ENCODE measurements at regions not wholly inside any gene's neighbourhood (a gene's known extent, or its start where the extent isn't known, plus 50 kb on each side); places are given as distances from the start of the nearest gene placed in this dataset.
"Not testable (repeated sequence)": the region's sequence is repeated elsewhere in the genome, so short reads cannot be mapped to it uniquely, and the experiment has no call there.

GRCh38 chr15:69554279-69554961, 101.8 kb downstream of the RPLP1 start:
- no peak for DNase-seq

- no peak for DNase-seq
Observed at GRCh38 chr15:69555080-69555479, 102.5 kb downstream of the RPLP1 start.

DNA sequence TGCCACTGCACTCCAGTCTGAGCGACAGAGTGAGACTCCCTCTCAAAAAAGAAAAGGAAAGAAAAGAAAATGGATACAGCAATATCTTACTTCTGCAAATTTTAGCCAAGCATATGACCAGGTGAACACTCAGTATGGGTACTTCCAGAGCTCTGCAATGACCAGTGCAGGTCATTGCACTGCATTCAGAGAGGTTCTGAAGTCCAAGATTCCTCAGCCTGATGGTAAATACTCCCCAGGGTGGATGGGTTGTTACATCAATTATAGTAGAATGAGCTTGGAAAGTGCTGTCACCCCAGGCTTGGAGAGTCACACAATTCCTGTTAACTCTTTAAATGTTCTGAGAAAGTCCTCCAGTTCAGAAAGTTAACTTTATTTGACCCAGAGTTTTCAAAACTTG, 103.7 kb downstream of the RPLP1 start:
- no peak for DNase-seq

GRCh38 chr15:69557020-69557706, 104.5 kb downstream of the RPLP1 start:
- no peak for DNase-seq

- no peak for DNase-seq
Observed at GRCh38 chr15:69557707-69558409, 105.2 kb downstream of the RPLP1 start.

DNA sequence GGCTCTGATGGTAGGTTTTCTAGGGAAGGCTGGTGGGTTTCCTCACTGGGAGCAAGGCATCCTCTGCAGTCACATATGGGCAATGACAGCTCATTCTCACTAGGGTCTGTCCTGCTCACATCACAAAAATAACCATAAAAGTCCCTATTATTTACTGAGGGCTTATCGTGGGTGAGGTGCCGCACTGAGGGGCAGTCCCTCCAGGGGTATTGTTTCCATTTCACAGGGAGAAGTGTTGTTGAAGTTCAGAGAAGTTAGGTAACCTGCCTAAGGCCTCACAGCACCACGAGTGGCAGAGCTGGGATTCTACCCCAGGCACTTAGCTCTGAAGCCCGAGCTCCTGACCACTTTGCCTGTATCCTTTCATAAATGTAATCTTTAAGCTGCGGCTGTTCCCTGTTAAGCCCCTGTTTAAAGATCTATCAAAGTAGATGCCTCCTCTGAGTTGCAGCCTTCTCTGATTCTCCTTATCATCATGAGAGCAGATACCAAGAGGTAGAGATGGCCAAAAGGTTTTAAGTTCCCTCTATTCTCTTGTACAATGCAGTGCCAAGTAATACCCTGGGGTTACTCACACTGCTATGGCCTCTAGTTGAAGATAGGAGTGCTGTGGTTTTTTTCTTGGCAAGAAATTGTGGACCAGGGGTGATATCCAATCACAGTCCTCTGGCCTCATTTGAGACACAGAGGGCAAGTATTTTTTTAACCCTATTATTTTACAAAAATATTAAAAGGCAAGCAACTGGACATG, 107.0 kb downstream of the RPLP1 start:
- no peak for DNase-seq

GRCh38 chr15:69561071-69561784, 108.6 kb downstream of the RPLP1 start:
- DNase-seq = no peak

DNA sequence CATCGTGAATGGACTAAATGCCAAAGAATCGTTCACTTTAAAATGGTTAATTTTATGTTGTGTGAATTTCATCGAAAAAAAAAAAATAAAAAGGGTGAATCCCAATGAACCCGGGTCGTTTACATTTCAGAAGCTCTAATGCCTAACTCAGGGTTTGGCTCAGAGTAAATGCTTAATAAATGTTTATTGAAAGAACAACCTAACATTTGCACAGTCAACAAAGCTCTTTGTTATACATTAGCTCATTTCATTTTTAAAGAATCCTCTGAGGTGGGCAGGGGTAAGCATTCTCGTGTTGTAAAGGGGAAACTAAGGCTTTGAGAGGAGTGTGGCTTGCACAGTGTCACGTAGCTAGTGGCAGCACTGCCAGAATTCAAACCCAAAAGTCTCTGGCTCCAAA, 109.5 kb downstream of the RPLP1 start:
- no peak for DNase-seq

GRCh38 chr15:69562564-69562963, 109.9 kb downstream of the RPLP1 start:
- no peak for DNase-seq

DNA sequence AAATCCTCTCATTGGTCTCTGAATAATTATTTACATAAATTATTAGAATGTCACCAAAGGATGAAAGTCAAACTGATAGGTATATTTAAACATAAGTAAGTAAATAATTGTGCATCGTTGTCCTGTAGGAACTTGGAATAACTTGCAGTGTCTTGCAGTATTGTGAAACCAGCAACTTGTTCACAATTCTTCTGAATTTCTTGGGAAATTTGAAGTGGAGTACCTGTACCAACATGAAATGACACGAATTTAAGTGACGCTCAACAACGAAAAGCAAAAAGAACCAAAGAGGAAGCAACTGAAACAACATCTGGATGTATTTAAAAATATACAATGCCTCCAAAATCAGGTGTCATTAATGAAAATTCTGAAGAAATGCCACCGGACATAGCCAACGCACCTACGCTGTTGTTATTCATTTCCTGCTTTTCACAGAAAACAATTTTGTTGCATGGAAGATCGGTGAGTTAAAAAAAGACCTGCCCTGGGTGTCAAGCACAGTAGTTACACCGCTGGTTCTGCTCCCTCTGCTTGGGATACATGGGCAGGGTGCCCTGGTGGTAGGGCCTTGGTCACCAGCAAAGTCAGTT, 112.5 kb downstream of the RPLP1 start:
- no peak for DNase-seq

DNA sequence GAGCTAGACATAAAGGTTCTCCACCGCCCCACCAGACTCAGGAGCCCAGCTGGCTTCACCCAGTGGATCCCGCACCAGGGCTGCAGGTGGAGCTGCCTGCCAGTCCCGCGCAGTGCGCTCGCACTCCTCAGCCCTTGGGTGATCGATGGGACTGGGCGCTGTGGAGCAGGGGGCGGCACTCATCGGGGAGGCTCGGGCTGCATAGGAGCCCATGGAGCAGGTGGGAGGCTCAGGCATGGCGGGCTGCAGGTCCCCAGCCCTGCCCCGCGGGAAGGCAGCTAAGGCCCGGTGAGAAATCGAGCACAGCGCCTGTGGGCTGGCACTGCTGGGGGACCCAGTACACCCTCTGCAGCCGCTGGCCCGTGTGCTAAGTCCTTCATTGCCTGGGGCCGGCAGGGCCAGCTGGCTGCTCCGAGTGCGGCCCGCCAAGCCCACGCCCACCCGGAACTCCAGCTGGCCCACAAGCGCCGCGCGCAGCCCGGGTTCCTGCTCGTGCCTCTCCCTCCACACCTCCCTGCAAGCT, 114.7 kb downstream of the RPLP1 start:
- DNase-seq = not testable (repeated sequence)

DNA sequence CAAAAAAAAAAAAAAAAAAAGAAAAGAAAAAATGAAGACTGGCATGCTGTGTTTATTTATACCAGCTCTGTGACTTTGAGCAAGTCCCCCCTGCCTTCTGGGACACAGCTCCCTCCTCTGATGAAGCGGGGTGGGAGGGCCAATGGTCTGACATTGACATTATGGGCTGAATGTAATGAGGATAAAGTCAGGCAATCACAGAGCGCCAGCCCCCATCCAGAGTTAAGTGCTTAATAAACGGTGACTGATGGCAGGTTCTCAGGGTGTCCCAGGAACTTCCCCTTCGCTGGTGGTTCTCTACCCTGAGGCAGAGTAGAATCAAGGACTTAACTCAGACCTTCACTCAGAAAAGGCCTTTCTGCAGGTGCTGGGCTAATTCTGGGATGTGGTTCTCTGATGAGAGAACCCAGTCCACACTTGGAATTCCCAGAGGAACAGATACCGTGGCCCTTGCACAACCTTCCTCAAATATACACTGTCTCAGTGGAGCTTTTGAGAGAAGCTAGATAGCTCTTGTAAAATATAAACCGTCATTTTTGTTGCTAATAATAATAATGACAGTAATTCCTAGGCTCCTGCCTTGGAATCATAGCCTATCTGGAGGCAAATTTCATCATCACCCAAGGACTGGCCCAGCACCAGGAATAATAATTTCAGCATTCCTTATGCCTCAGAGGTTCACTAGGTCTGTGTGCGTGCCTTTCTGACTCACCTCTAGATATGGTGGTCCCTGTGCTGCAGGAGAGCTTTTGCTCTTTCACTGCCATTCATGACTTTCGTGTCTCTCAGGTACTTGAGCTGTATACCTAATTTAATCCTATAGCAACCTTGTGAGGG, 115.8 kb downstream of the RPLP1 start:
- no peak for DNase-seq

DNA sequence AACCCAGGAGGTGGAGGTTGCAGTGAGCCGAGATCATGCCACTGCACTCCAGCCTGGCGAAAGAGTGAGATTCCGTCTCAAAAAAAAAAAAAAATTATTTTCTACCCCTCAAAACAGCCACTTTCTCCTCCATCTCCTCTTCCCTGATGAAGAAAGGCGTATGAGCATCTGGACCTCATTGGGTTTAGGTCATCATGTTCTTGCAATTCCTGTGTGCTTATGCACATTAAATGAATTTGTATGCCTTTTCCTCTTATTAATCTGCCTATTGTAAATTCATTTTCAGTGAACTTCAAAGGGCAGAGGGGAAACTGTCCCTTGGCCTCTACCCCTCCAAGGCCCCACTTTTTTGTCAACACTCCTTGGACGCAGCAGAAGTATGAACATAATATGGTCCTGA, 117.8 kb downstream of the RPLP1 start:
- no peak for DNase-seq

DNA sequence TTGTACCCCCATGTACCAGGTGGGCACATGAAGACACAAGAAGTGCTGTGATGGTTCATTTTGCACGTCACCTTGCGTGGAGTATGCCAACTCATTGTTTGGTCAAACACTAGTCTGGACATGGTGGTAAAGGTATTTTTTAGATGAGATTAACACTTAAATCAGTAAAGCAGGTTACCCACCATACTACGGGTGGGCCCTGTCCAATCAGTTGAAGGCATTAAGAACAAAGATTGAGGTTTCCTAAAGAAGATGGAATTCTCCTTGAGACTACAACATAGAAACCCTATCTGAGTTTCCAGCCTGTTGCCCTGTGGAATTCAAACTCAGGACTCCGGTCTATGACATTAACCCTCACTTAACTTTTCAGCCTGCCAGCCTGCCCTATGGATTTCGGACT, 118.4 kb downstream of the RPLP1 start:
- DNase-seq = no peak

DNA sequence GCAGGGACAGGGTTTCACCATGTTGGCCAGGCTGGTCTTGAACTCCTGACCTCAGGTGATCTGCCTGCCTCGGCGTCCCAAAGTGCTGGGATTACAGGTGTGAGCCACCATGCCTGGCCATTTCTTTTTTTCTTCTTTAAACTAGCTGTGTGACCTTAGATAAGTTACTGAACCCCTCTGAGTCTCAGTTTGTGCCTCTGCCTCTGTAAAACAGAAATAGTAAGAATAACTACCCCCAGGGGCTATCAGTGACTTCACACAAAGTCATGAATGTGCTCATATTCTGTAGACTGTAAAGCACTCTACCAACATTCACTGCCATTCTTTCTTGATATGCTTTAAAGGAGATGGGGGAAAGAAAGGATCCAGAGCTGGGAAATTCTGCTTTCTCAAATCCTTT, 120.7 kb downstream of the RPLP1 start:
- DNase-seq = not testable (repeated sequence)

- DNase-seq = no peak
Observed at GRCh38 chr15:69573815-69574475, 121.3 kb downstream of the RPLP1 start.

DNA sequence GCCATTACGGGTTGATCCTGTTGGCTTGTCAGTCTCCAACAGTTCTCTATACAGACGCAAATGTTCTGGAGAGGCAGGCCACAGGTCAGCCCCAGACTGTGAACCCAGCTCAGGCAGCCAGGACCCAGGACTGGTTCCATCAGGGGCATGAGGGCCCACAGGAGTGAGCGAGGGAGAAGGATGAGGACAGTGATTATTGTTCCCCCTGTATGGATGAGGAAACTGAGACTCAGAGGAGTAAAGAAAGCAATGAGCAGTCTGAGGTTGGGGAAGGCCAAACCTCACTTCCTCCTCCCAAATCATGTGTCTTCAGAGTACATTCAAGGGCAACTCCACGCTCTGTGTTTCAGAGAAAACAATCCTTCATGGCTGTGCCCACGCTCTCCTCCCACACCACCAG, 121.9 kb downstream of the RPLP1 start:
- DNase-seq = no peak

DNA sequence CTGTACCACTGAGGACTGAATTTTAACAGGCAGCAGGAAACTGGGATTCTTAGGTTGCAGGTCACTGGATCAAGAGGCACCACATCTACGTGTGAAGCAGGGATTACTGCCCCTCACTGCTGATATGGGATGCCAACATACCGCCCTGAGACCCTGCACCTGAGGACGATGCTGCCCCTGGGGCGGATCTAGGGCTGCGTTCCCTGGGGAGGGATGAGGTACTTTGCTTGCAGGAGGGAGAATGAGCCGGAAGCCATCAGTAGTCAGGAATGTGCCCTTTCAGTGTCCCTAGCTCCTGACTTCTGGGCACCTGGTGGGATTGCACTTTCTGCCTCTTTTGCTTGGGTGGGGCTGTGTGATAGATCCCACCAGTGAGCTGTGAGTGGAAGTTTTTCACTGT, 122.8 kb downstream of the RPLP1 start:
- no peak for DNase-seq

- DNase-seq = peak; percentile 11
Observed at GRCh38 chr15:69576035-69576526, 123.5 kb downstream of the RPLP1 start.

DNA sequence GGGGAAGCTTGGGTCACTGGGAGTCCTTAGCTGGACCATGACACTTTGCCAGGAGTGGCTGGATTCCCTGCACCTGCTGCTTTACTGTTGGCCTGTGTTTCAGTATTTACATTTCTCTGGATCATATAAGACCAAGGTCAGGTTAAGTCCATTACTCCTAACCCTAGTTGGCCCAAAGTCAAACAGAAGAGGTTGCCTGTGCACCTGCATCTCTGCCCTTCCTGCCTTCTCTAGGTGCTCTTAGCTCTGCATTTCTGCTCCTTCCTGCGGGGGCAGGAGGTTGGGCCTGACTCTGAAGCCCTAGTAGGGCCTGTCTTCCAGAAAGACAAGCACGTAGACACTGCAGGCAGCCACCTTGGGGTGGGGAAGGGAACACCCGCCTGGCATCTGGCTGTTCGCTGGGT, 124.3 kb downstream of the RPLP1 start:
- DNase-seq = no peak

Measured in NCI-H1048 (cell line).